ENCODE measurements at regions not wholly inside any gene's neighbourhood (a gene's known extent, or its start where the extent isn't known, plus 50 kb on each side); places are given as distances from the start of the nearest gene placed in this dataset.

- no peak for TF ChIP-seq CTCF (IDR thresholded peaks at IDR 0.05; ENCODE audit: insufficient read depth, low read length, missing control alignments)
- ChIA-PET POLR2A (no interaction called here), CTCF (no interaction called here)
- no peak overlapping the region for H3K4me3 ChIP-seq (ENCODE audit: low read depth, low read length)
- no peak for DNase-seq (ENCODE audit: low read depth, low spot score)
These were observed 406.0 kb upstream of the KLF4 start for GRCh38 chr9:107895501-107896001.

- TF ChIP-seq CTCF (IDR thresholded peaks at IDR 0.05; ENCODE audit: insufficient read depth, low read length, missing control alignments), result no peak
- POLR2A ChIA-PET, result no interaction called here
- DNase-seq (ENCODE audit: low read depth, low spot score), result peak; percentile 49
- CTCF ChIA-PET, result no interaction called here
- no peak overlapping the region for H3K4me3 ChIP-seq (ENCODE audit: low read depth, low read length)
These were observed 405.1 kb upstream of the KLF4 start for GRCh38 chr9:107894572-107895261.

- ChIA-PET CTCF (no interaction called here), POLR2A (no interaction called here)
- no peak for DNase-seq (ENCODE audit: low read depth, low spot score)
- no peak overlapping the region for H3K4me3 ChIP-seq (ENCODE audit: low read depth, low read length)
- TF ChIP-seq CTCF (IDR thresholded peaks at IDR 0.05; ENCODE audit: insufficient read depth, low read length, missing control alignments), result no peak
These were observed 401.4 kb upstream of the KLF4 start for GRCh38 chr9:107890921-107891465.

GRCh38 chr9:107888773-107889227, 399.2 kb upstream of the KLF4 start:
- no peak for TF ChIP-seq CTCF (IDR thresholded peaks at IDR 0.05; ENCODE audit: insufficient read depth, low read length, missing control alignments)
- CTCF ChIA-PET, result no interaction called here
- POLR2A ChIA-PET, result no interaction called here
- no peak overlapping the region for H3K4me3 ChIP-seq (ENCODE audit: low read depth, low read length)
- no peak for DNase-seq (ENCODE audit: low read depth, low spot score)

GRCh38 chr9:107886826-107887225, 397.3 kb upstream of the KLF4 start:
- ChIA-PET POLR2A (no interaction called here), CTCF (no interaction called here)
- DNase-seq (ENCODE audit: low read depth, low spot score), result no peak
- H3K4me3 ChIP-seq (ENCODE audit: low read depth, low read length), result no peak overlapping the region
- TF ChIP-seq CTCF (IDR thresholded peaks at IDR 0.05; ENCODE audit: insufficient read depth, low read length, missing control alignments), result no peak

GRCh38 chr9:107883496-107884124, 394.0 kb upstream of the KLF4 start:
- POLR2A ChIA-PET, result no interaction called here
- CTCF ChIA-PET, result no interaction called here
- TF ChIP-seq CTCF (IDR thresholded peaks at IDR 0.05; ENCODE audit: insufficient read depth, low read length, missing control alignments), result no peak
- no peak overlapping the region for H3K4me3 ChIP-seq (ENCODE audit: low read depth, low read length)
- DNase-seq (ENCODE audit: low read depth, low spot score), result no peak
